ENCODE measurements at regions not wholly inside any gene's neighbourhood (a gene's known extent, or its start where the extent isn't known, plus 50 kb on each side); places are given as distances from the start of the nearest gene placed in this dataset.

- Histone ChIP-seq H2AFZ (ENCODE audit: low read length) (no peak overlapping the region), H3K23me2 (ENCODE audit: low read depth, low read length) (no peaks in the 10 kb centered on the region), H4K20me1 (replicated peaks in 1 of 2; ENCODE audit: control insufficient read depth in 1 of 2, insufficient read depth in 2 of 2, low read length in 2 of 2) (no peaks in the 10 kb centered on the region), H3K27me3 (replicated peaks in 1 of 4; ENCODE audit: control insufficient read depth in 3 of 4, extremely low read depth in 1 of 4, insufficient read depth in 3 of 4, low read length in 3 of 4) (no peaks in the 10 kb centered on the region), H2BK20ac (ENCODE audit: low read length) (no peak overlapping the region), H2BK15ac (ENCODE audit: low read length) (no peak overlapping the region), H2AK5ac (ENCODE audit: low read depth, low read length) (no peak overlapping the region), H2BK5ac (ENCODE audit: low read depth, low read length) (no peak overlapping the region), H3K18ac (ENCODE audit: extremely low read depth, low read length) (no peak overlapping the region), H4K91ac (replicated peaks; ENCODE audit: insufficient read length, low read length) (no peak overlapping the region), H3K27ac (ENCODE audit: low read depth, low read length) (no peak overlapping the region), H3K4me1 (replicated peaks in 1 of 4; ENCODE audit: control insufficient read depth in 3 of 4, insufficient read depth in 4 of 4, low read length in 3 of 4) (no peaks in the 10 kb centered on the region), H3K4me3 (ENCODE audit: extremely low read depth in 1 of 4, insufficient read depth in 2 of 4, low read depth in 3 of 4, low read length in 4 of 4) (no peak overlapping the region), H3K23ac (ENCODE audit: insufficient read length) (no peak overlapping the region), H2BK12ac (ENCODE audit: low read depth, low read length) (no peak overlapping the region), H3K36me3 (ENCODE audit: control insufficient read depth in 2 of 4, insufficient read depth in 4 of 4, low read length in 3 of 4) (no peaks in the 10 kb centered on the region), H3K4me2 (ENCODE audit: insufficient read depth in 1 of 2, low read depth in 2 of 2, low read length in 2 of 2) (no peak overlapping the region), H3K9ac (replicated peaks in 1 of 4; ENCODE audit: extremely low read depth in 1 of 4, low read depth in 3 of 4, low read length in 3 of 4) (no peak overlapping the region), H3K79me2 (ENCODE audit: control insufficient read depth in 1 of 2, insufficient read depth in 2 of 2, low read length in 2 of 2) (no peaks in the 10 kb centered on the region), H2BK120ac (replicated peaks; ENCODE audit: low read depth, low read length) (no peak overlapping the region), H3K4ac (replicated peaks; ENCODE audit: insufficient read length, low read depth, low read length) (no peak overlapping the region), H3K56ac (replicated peaks; ENCODE audit: insufficient read length, low read depth, low read length) (no peak overlapping the region), H3K9me3 (ENCODE audit: insufficient read depth in 2 of 2, low read depth in 1 of 2, low read length in 1 of 2) (no peaks in the 10 kb centered on the region), H4K5ac (ENCODE audit: insufficient read length, low read depth, low read length) (no peak overlapping the region), H4K8ac (ENCODE audit: extremely low read depth, insufficient read depth, low read length) (no peak overlapping the region), H3K79me1 (ENCODE audit: low read depth, low read length) (no peaks in the 10 kb centered on the region), H3K14ac (ENCODE audit: insufficient read length) (no peak overlapping the region)
- POLR2A ChIA-PET (ENCODE audit: partially characterized antibody): no interaction called here
- FAIRE-seq (no peak), DNase-seq (ENCODE audit: low read depth in 1 of 2, low spot score in 2 of 2) (no peak)
- CTCF ChIA-PET (ENCODE audit: partially characterized antibody): interaction anchor here (2.7 kb wide), 1 partner anchor 16 kb away, joined by 13 read pairs; no protein-coding TSS in a partner anchor
- 97% methylated on average over 2 of the region's 2 CpGs; no CpG with 5 or more reads in 1 of the 2 experiments for WGBS, 2 experiments (ENCODE audit: extremely low coverage in 1 of 2, insufficient coverage in 1 of 2, insufficient read length in 1 of 2, insufficient replicate concordance in 2 of 2, low coverage in 1 of 2, low lambda C conversion rate in 2 of 2, missing lambda C conversion rate in 1 of 2)
- TF ChIP-seq MAX (IDR thresholded peaks at IDR 0.05) (no peak), CBX5 (IDR thresholded peaks at IDR 0.05; ENCODE audit: low read depth, low read length) (no peak), EZH2 (IDR thresholded peaks at IDR 0.05; ENCODE audit: low read depth, low read length, severe bottlenecking) (no peak), ATF2 (IDR thresholded peaks at IDR 0.05; ENCODE audit: low read length) (no peak), BACH1 (IDR thresholded peaks at IDR 0.05; ENCODE audit: low read length) (no peak), CHD2 (IDR thresholded peaks at IDR 0.05; ENCODE audit: low read length) (no peak), SP1 (IDR thresholded peaks at IDR 0.05; ENCODE audit: low read depth, low read length) (no peak), CREB1 (IDR thresholded peaks at IDR 0.05) (no peak), SUZ12 (IDR thresholded peaks at IDR 0.05; ENCODE audit: low read length) (no peak), ASH2L (IDR thresholded peaks at IDR 0.05; ENCODE audit: low read length) (no peak), KDM4A (IDR thresholded peaks at IDR 0.05; ENCODE audit: low read depth, low read length, severe bottlenecking) (no peak), TCF12 (IDR thresholded peaks at IDR 0.05; ENCODE audit: low read depth, low read length) (no peak), SIX5 (IDR thresholded peaks at IDR 0.05; ENCODE audit: low read depth, low read length) (no peak), JUN (IDR thresholded peaks at IDR 0.05; ENCODE audit: low read depth, low read length) (no peak), GTF2F1 (IDR thresholded peaks at IDR 0.05; ENCODE audit: borderline replicate concordance, low read depth, low read length) (no peak)
Measured at GRCh38 chr11:87405356-87405755, 367.6 kb downstream of the TMEM135 start.
